ENCODE measurements at regions not wholly inside any gene's neighbourhood (a gene's known extent, or its start where the extent isn't known, plus 50 kb on each side); places are given as distances from the start of the nearest gene placed in this dataset.

GRCh38 chr11:34565417-34566207 is 52.0 kb upstream of the ELF5 start:
- TF ChIP-seq, protein P1, sequence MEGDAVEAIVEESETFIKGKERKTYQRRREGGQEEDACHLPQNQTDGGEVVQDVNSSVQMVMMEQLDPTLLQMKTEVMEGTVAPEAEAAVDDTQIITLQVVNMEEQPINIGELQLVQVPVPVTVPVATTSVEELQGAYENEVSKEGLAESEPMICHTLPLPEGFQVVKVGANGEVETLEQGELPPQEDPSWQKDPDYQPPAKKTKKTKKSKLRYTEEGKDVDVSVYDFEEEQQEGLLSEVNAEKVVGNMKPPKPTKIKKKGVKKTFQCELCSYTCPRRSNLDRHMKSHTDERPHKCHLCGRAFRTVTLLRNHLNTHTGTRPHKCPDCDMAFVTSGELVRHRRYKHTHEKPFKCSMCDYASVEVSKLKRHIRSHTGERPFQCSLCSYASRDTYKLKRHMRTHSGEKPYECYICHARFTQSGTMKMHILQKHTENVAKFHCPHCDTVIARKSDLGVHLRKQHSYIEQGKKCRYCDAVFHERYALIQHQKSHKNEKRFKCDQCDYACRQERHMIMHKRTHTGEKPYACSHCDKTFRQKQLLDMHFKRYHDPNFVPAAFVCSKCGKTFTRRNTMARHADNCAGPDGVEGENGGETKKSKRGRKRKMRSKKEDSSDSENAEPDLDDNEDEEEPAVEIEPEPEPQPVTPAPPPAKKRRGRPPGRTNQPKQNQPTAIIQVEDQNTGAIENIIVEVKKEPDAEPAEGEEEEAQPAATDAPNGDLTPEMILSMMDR (IDR thresholded peaks at IDR 0.05) = peak in 1 of 4 experiments; percentile 7
- TF ChIP-seq POLR2A (IDR thresholded peaks at IDR 0.05) = no peak
